Astrocyte (in vitro differentiated cells and primary cell): ENCODE measurements at regions not wholly inside any gene's neighbourhood (a gene's known extent, or its start where the extent isn't known, plus 50 kb on each side); places are given as distances from the start of the nearest gene placed in this dataset.
A peak's percentile ranks its signal among the peaks of the same experiment; 100 is the strongest.

Experiments
- DNase-seq: peaks from one replicate; pipeline ENCODE4 v3.0.0-alpha.2; 2010; ENCODE audit warnings: low read depth
- FAIRE-seq: peaks from 2 replicates; lab custom pipeline; 2011; peaks lifted over from hg19 to GRCh38; lab: Jason Lieb, UNC
- H2AFZ ChIP-seq: 2 replicates; pipeline ENCODE4 v1.6.0; 2012; ENCODE audit warnings: low read depth, low read length, inconsistent platforms
- H3K27ac ChIP-seq: 2 replicates; pipeline ENCODE4 v1.5.1; 2011; ENCODE audit warnings: low read depth, low read length, inconsistent platforms
- H3K27me3 ChIP-seq: 2 replicates; pipeline ENCODE4 v1.6.0; 2011; ENCODE audit warnings: low read length, inconsistent platforms; ENCODE audit not compliant: insufficient read depth
- H3K36me3 ChIP-seq: 2 replicates; pipeline ENCODE4 v1.5.1; 2011; ENCODE audit warnings: low read length, inconsistent platforms; ENCODE audit not compliant: insufficient read depth
- H3K4me1 ChIP-seq: 2 replicates; pipeline ENCODE4 v1.5.1; 2011; ENCODE audit warnings: low read length, inconsistent platforms; ENCODE audit not compliant: insufficient read depth
- H3K4me2 ChIP-seq: 2 replicates; pipeline ENCODE4 v1.6.0; 2012; ENCODE audit warnings: low read length, inconsistent platforms
- H3K4me3 ChIP-seq: 2 replicates; pipeline ENCODE4 v1.5.1; 2011; ENCODE audit warnings: low read depth, mild to moderate bottlenecking, low read length, inconsistent platforms; ENCODE audit not compliant: insufficient read depth
- H3K79me2 ChIP-seq: 2 replicates; pipeline ENCODE4 v1.6.0; 2012; ENCODE audit warnings: mild to moderate bottlenecking, low read length, inconsistent platforms; ENCODE audit not compliant: insufficient read depth
- H3K9ac ChIP-seq: 2 replicates; pipeline ENCODE4 v1.6.0; 2012; ENCODE audit warnings: mild to moderate bottlenecking, low read length, inconsistent platforms
- H3K9me3 ChIP-seq: 2 replicates; pipeline ENCODE4 v1.5.1; 2012; ENCODE audit warnings: low read depth, mild to moderate bottlenecking, low read length, inconsistent platforms; ENCODE audit not compliant: insufficient read depth
- H4K20me1 ChIP-seq: 2 replicates; pipeline ENCODE4 v1.6.0; 2012; ENCODE audit warnings: low read length, inconsistent platforms; ENCODE audit not compliant: insufficient read depth
- H3K27ac Mint-ChIP-seq: one replicate; pipeline ENCODE4 v1.8.0; 2021; ENCODE audit warnings: mild to moderate bottlenecking, mixed read lengths; ENCODE audit not compliant: unreplicated experiment
- H3K27me3 Mint-ChIP-seq: one replicate; pipeline ENCODE4 v1.8.0; 2021; ENCODE audit warnings: low read depth, mixed read lengths; ENCODE audit not compliant: unreplicated experiment
- H3K36me3 Mint-ChIP-seq: one replicate; pipeline ENCODE4 v1.8.0; 2021; ENCODE audit warnings: low read depth, mixed read lengths; ENCODE audit not compliant: unreplicated experiment
- H3K4me1 Mint-ChIP-seq: one replicate; pipeline ENCODE4 v1.8.0; 2021; ENCODE audit warnings: low read depth, mixed read lengths; ENCODE audit not compliant: unreplicated experiment
- H3K4me3 Mint-ChIP-seq: one replicate; pipeline ENCODE4 v1.8.0; 2021; ENCODE audit warnings: mild to moderate bottlenecking, moderate library complexity, mixed read lengths; ENCODE audit not compliant: unreplicated experiment
- H3K9me3 Mint-ChIP-seq: one replicate; pipeline ENCODE4 v1.8.0; 2021; ENCODE audit warnings: mild to moderate bottlenecking, mixed read lengths; ENCODE audit not compliant: unreplicated experiment
- EZH2 ChIP-seq: IDR thresholded peaks from 2 replicates; pipeline ENCODE4 v1.6.1; 2012; ENCODE audit warnings: mild to moderate bottlenecking, low read length, inconsistent platforms; ENCODE audit not compliant: insufficient read depth
- TF ChIP-seq, protein P1 (sequence below): IDR thresholded peaks from 2 replicates; pipeline ENCODE4 v1.5.1; 2011; ENCODE audit warnings: low read depth, mild to moderate bottlenecking, inconsistent platforms, low read length, moderate library complexity; ENCODE audit not compliant: insufficient read depth

- Histone ChIP-seq H2AFZ (no peak overlapping the region), H4K20me1 (no peaks in the 10 kb centered on the region), H3K79me2 (no peaks in the 10 kb centered on the region), H3K9me3 (no peaks in the 10 kb centered on the region), H3K27ac (no peak overlapping the region), H3K36me3 (no peaks in the 10 kb centered on the region), H3K4me1 (peaks cover 3% of the 10 kb centered on the region), H3K27me3 (no peaks in the 10 kb centered on the region), H3K4me2 (no peak overlapping the region), H3K9ac (no peak overlapping the region), H3K4me3 (no peak overlapping the region)
- Mint-ChIP-seq H3K27ac (no peak overlapping the region), H3K9me3 (no peaks in the 10 kb centered on the region), H3K4me1 (peaks cover 32% of the 10 kb centered on the region), H3K36me3 (no peaks in the 10 kb centered on the region), H3K27me3 (peaks cover 12% of the 10 kb centered on the region), H3K4me3 (no peak overlapping the region)
- FAIRE-seq (no peak), DNase-seq (peak; percentile 29)
- TF ChIP-seq EZH2: no peak
- TF ChIP-seq, protein P1, sequence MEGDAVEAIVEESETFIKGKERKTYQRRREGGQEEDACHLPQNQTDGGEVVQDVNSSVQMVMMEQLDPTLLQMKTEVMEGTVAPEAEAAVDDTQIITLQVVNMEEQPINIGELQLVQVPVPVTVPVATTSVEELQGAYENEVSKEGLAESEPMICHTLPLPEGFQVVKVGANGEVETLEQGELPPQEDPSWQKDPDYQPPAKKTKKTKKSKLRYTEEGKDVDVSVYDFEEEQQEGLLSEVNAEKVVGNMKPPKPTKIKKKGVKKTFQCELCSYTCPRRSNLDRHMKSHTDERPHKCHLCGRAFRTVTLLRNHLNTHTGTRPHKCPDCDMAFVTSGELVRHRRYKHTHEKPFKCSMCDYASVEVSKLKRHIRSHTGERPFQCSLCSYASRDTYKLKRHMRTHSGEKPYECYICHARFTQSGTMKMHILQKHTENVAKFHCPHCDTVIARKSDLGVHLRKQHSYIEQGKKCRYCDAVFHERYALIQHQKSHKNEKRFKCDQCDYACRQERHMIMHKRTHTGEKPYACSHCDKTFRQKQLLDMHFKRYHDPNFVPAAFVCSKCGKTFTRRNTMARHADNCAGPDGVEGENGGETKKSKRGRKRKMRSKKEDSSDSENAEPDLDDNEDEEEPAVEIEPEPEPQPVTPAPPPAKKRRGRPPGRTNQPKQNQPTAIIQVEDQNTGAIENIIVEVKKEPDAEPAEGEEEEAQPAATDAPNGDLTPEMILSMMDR: no peak
Measured at GRCh38 chr1:229857585-229857984, 209.5 kb upstream of the GALNT2 start.

GRCh38 chr1:229859026-229859425, 208.0 kb upstream of the GALNT2 start:
- Mint-ChIP-seq H3K4me3 (no peak overlapping the region), H3K4me1 (peaks cover 34% of the 10 kb centered on the region), H3K27me3 (peaks cover 8% of the 10 kb centered on the region), H3K36me3 (no peaks in the 10 kb centered on the region), H3K27ac (no peak overlapping the region), H3K9me3 (no peaks in the 10 kb centered on the region)
- Histone ChIP-seq H3K79me2 (no peaks in the 10 kb centered on the region), H3K4me3 (no peak overlapping the region), H3K27ac (no peak overlapping the region), H3K4me1 (peaks cover 3% of the 10 kb centered on the region), H3K36me3 (no peaks in the 10 kb centered on the region), H4K20me1 (no peaks in the 10 kb centered on the region), H2AFZ (no peak overlapping the region), H3K27me3 (no peaks in the 10 kb centered on the region), H3K4me2 (no peak overlapping the region), H3K9ac (no peak overlapping the region), H3K9me3 (no peaks in the 10 kb centered on the region)
- FAIRE-seq (no peak), DNase-seq (no peak)
- TF ChIP-seq EZH2: no peak
- TF ChIP-seq, protein P1: no peak

- Histone ChIP-seq H3K27me3 (no peaks in the 10 kb centered on the region), H3K79me2 (no peaks in the 10 kb centered on the region), H3K4me2 (no peak overlapping the region), H3K9me3 (no peaks in the 10 kb centered on the region), H3K4me3 (no peak overlapping the region), H3K36me3 (no peaks in the 10 kb centered on the region), H3K9ac (no peak overlapping the region), H3K27ac (no peak overlapping the region), H2AFZ (no peak overlapping the region), H3K4me1 (peaks cover 3% of the 10 kb centered on the region), H4K20me1 (no peaks in the 10 kb centered on the region)
- H3K9me3 Mint-ChIP-seq: no peaks in the 10 kb centered on the region
- H3K4me3 Mint-ChIP-seq: no peak overlapping the region
- FAIRE-seq (no peak), DNase-seq (no peak)
- no peaks in the 10 kb centered on the region for H3K36me3 Mint-ChIP-seq
- H3K27me3 Mint-ChIP-seq: peaks cover 3% of the 10 kb centered on the region
- no peak overlapping the region for H3K27ac Mint-ChIP-seq
- peaks cover 34% of the 10 kb centered on the region for H3K4me1 Mint-ChIP-seq
- TF ChIP-seq, protein P1: no peak
- no peak for TF ChIP-seq EZH2
Measured at GRCh38 chr1:229860926-229861325, 206.1 kb upstream of the GALNT2 start.
